ENCODE measurements at regions not wholly inside any gene's neighbourhood (a gene's known extent, or its start where the extent isn't known, plus 50 kb on each side); places are given as distances from the start of the nearest gene placed in this dataset.
"Not testable (repeated sequence)": the region's sequence is repeated elsewhere in the genome, so short reads cannot be mapped to it uniquely, and the experiment has no call there.

- TF ChIP-seq CTCF (IDR thresholded peaks at IDR 0.05; ENCODE audit: insufficient read depth, low read depth, low read length): no peak
- no peak overlapping the region for H3K4me3 ChIP-seq (ENCODE audit: low read depth, low read length)
- DNase-seq (ENCODE audit: low read depth): no peak
Observed at GRCh38 chr7:110421490-110422241, 669.3 kb upstream of the LRRN3 start.

- no peak for DNase-seq (ENCODE audit: low read depth)
- H3K4me3 ChIP-seq (ENCODE audit: low read depth, low read length): no peak overlapping the region
- TF ChIP-seq CTCF (IDR thresholded peaks at IDR 0.05; ENCODE audit: insufficient read depth, low read depth, low read length): no peak
Observed at GRCh38 chr7:110432061-110432553, 658.8 kb upstream of the LRRN3 start.

- not testable (repeated sequence) for DNase-seq (ENCODE audit: low read depth); H3K4me3 ChIP-seq (ENCODE audit: low read depth, low read length)
Observed at GRCh38 chr7:110438926-110439325, 652.0 kb upstream of the LRRN3 start.

- H3K4me3 ChIP-seq (ENCODE audit: low read depth, low read length): no peak overlapping the region
- DNase-seq (ENCODE audit: low read depth): peak; percentile 15
- peak; percentile 44 for TF ChIP-seq CTCF (IDR thresholded peaks at IDR 0.05; ENCODE audit: insufficient read depth, low read depth, low read length)
Observed at GRCh38 chr7:110442381-110442837, 648.5 kb upstream of the LRRN3 start.

- TF ChIP-seq CTCF (IDR thresholded peaks at IDR 0.05; ENCODE audit: insufficient read depth, low read depth, low read length): no peak
- DNase-seq (ENCODE audit: low read depth): no peak
- H3K4me3 ChIP-seq (ENCODE audit: low read depth, low read length): no peak overlapping the region
Observed at GRCh38 chr7:110446658-110447057, 644.3 kb upstream of the LRRN3 start.

GRCh38 chr7:110448918-110449317 lies 642.0 kb upstream of the LRRN3 start:
- no peak for TF ChIP-seq CTCF (IDR thresholded peaks at IDR 0.05; ENCODE audit: insufficient read depth, low read depth, low read length)
- H3K4me3 ChIP-seq (ENCODE audit: low read depth, low read length): no peak overlapping the region
- DNase-seq (ENCODE audit: low read depth): no peak

GRCh38 chr7:110454713-110455112 lies 636.2 kb upstream of the LRRN3 start:
- TF ChIP-seq CTCF (IDR thresholded peaks at IDR 0.05; ENCODE audit: insufficient read depth, low read depth, low read length): no peak
- no peak overlapping the region for H3K4me3 ChIP-seq (ENCODE audit: low read depth, low read length)

More at GRCh38 chr7:110454713-110455112, 636.2 kb upstream of the LRRN3 start:
- DNase-seq (ENCODE audit: low read depth): no peak
